ENCODE measurements at regions not wholly inside any gene's neighbourhood (a gene's known extent, or its start where the extent isn't known, plus 50 kb on each side); places are given as distances from the start of the nearest gene placed in this dataset.

DNA sequence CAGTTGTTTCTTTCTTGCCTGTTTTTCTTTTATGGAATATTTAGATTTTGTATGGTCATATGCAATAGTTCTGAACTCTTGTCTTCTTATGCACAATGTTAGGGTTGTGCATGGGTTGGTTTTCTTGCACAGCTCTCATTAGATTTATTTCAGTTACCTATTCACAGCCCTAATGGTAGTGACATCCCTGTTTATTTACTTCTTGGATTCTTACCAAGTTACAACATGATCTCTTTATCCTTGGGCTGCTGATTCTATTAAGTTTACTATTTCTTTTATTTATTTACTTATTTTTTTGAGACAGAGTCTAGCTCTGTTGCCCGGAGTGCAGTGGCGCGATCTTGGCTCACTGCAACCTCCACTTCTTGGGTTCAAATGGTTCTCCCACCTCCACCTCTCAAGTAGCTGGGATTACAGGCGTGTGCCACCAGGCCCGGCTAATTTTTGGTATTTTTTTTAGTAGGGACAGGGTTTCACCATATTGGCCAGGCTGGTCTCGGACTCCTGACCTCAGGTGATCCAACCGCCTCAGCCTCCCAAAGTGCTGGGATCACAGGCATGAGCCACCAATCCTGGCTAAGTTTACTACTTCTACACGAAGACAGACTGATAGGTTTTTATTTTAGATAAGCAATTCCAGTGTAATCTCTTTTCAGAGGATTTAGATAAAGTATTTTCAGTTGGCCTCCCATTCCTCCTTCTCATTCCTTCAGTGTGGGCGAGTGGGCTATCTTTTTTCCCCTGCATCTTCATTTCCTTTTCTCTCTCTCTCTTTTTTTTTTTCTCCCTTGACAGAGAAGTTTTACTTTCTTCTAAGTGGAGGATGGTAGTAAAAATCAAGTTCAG, 395.1 kb upstream of the RGS6 start:
- Histone ChIP-seq H3K27ac (no peak overlapping the region), H3K4me3 (no peak overlapping the region), H3K4me1 (replicated peaks in 1 of 2) (peaks cover 3 to 13% of the 10 kb centered on the region in 2 donors)
- 60 to 100% (median 87%) methylated on average over 2 to 7 of the region's 9 CpGs; no CpG with 5 or more reads in 2 of the 10 experiments for WGBS, 10 experiments
- in situ Hi-C loops (cut with MboI; ENCODE audit: low pct_unique_long_range_greater_than_20kb in 2 of 9, low sequenced_read_pairs in 9 of 9, unreplicated experiment in 9 of 9), result no loop called here
- peak in 1 of 8 experiments; percentile 8 for ATAC-seq (replicated peaks in 6 of 8)

DNA sequence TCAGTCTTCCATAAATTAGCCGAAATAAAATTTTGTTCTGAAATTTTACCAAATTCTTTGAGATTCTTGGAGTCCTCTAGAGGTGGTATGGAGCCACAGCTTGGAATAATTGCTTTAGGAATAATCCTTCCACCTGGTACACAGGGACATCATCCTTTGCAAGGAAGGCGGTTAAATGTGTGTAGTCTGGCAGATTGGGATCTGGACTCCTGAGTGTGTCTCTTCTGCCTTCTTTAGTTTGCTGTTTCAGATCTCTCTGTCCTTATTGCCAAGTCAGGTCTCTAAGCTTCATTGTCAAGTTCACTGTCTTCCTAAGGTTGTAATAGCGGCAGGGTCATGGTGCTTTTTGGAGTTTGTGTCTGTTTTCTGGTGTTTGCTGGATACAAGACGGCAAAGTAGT, 393.9 kb upstream of the RGS6 start:
- Histone ChIP-seq H3K4me3 (no peak overlapping the region), H3K4me1 (replicated peaks in 1 of 2) (peaks cover 3 to 13% of the 10 kb centered on the region in 2 donors), H3K27ac (no peak overlapping the region)
- 0 to 95% (median 87%) methylated on average over 1 to 4 of the region's 4 CpGs for WGBS, 10 experiments
- ATAC-seq (replicated peaks in 6 of 8), result no peak
- in situ Hi-C loops (cut with MboI; ENCODE audit: low pct_unique_long_range_greater_than_20kb in 2 of 9, low sequenced_read_pairs in 9 of 9, unreplicated experiment in 9 of 9), result no loop called here

DNA sequence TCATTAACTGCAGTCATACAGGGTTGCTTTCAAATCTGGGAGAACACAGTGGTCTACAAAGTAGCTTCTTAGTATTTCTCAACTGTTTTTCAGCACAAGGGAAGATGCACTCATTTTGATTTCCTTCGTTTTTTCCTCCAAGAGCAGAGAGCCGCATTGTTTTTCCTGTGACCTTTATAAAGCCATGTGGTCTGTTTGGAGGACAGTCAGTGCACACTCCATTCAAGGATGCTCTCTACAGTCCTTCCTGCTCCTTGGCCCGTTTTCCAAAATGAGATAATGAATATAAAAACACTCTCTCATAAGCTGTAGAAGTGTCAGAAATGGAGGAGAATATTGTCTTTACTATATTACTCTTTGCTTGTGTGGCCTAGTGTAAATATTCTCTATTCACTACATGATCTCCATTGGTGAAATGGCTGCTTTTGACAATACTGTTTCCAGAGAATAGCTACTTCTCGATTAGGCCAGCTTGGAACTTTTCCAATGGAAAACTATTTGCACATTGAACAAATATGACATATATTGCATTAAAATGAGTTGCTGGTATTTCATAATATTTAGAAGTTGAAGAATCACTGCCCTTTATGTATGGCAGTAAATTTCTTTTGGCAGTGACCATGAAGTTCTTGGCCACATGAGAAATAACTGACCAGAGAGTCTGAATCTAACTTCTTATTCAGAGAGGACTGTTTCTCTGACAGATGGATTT, 393.1 kb upstream of the RGS6 start:
- ATAC-seq (replicated peaks in 6 of 8), result no peak
- in situ Hi-C loops (cut with MboI; ENCODE audit: low pct_unique_long_range_greater_than_20kb in 2 of 9, low sequenced_read_pairs in 9 of 9, unreplicated experiment in 9 of 9), result no loop called here
- 0 to 97% (median 87%) methylated on average over 1 to 4 of the region's 4 CpGs for WGBS, 10 experiments
- H3K4me1 ChIP-seq (replicated peaks in 1 of 2), result peaks cover 3 to 13% of the 10 kb centered on the region in 2 donors
- H3K27ac ChIP-seq, result no peak overlapping the region
- H3K4me3 ChIP-seq, result no peak overlapping the region

DNA sequence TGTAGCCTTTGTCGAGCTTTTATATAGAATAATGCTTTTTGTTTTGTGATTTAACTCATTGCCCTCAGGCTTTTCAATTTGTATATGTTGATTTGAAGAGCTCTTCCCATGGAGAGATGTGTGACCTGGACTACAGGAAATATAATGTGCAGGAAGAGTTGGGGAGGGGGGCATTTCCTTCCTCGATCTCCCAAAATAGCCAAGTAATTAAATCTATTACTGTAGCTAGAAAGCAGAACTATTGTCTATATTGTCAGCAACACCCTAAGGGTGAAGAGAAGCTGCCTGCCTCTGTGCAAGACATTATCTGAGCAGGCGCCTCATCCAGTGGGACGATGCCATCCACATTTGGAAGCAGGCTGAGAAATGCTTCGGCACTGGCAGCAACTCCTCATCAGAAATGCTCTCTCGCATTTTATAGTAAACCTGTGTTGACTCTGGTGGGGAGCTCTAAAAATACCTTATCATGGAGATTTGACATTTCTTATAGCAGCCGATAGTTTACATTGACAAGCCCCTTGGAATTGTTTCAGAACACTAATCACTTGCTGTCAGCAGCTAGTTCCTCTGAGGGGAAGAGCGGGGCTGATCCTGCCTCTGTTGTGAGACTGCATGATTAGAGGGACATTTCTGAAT, 392.5 kb upstream of the RGS6 start:
- ATAC-seq (replicated peaks in 6 of 8), result peak in 5 of 8 experiments; percentile 9 to 85 (median 46)
- no peak overlapping the region for H3K27ac ChIP-seq

DNA sequence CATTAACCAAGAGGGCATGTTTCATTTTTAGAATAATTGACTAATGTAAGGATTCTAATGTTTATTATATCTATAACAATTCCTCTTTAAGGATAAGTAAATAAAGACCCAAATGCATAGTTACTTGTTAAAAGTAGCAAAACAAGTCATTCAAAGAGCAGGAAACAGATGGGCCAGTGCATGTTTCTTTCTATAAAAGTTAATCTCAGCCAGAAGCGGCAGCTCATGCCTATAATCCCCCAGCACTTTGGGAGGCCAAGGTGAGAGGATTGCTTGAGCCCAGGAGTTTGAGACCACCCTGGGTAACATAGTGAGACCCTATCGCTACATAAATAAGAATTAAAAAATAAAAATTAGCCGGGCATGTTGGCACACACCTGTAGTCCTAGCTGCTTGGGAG, 391.0 kb upstream of the RGS6 start:
- H3K27ac ChIP-seq, result no peak overlapping the region
- ATAC-seq (replicated peaks in 6 of 8), result no peak
- H3K4me1 ChIP-seq (replicated peaks in 1 of 2), result peaks cover 3 to 13% of the 10 kb centered on the region in 2 donors
- in situ Hi-C loops (cut with MboI; ENCODE audit: low pct_unique_long_range_greater_than_20kb in 2 of 9, low sequenced_read_pairs in 9 of 9, unreplicated experiment in 9 of 9), result no loop called here
- WGBS, 10 experiments, result 87 to 100% (median 97%) methylated on average over 1 to 3 of the region's 3 CpGs; no CpG with 5 or more reads in 4 of the 10 experiments
- H3K4me3 ChIP-seq, result no peak overlapping the region

More for the DNA sequence above, 392.5 kb upstream of the RGS6 start:
- H3K4me1 ChIP-seq (replicated peaks in 1 of 2), result peaks cover 3 to 13% of the 10 kb centered on the region in 2 donors
- in situ Hi-C loops (cut with MboI; ENCODE audit: low pct_unique_long_range_greater_than_20kb in 2 of 9, low sequenced_read_pairs in 9 of 9, unreplicated experiment in 9 of 9), result no loop called here
- WGBS, 10 experiments, result 11 to 82% (median 51%) methylated on average over 1 to 8 of the region's 8 CpGs; no CpG with 5 or more reads in 2 of the 10 experiments
- H3K4me3 ChIP-seq, result no peak overlapping the region

DNA sequence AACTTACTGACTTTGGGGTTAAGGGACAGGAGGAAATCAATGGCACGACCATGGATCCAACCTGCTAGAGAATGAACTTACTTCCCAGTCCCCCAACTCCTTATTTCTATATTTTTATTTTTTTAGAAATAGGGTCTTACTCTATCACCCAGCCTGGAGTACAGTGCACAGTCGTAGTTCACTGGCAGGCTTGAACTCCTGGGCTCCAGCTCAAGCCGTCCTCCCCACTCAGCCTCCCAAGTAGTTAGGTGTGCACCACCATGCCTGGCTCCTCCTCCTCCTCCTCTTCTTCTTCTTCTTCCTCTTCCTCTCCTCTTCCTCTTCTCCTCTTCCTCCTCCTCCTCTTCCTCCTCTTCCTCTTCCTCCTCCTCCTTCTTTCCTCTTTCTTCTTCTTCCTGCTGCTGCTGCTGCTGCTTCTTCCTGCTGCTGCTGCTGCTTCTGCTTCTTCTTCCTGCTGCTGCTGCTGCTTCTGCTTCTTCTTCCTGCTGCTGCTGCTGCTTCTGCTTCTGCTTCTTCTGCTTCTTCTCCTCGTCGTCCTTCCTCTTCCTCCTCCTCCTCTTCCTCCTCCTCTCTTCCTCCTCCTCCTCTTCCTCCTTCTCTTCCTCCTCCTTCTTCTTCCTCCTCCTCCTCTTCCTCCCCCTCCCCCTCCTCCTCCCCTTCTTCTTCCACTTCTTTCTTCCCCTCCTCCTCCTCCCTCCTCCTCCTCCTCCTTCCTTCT, 390.1 kb upstream of the RGS6 start:
- 75 to 100% (median 96%) methylated on average over 1 to 5 of the region's 5 CpGs; no CpG with 5 or more reads in 1 of the 10 experiments for WGBS, 10 experiments
- H3K4me3 ChIP-seq, result no peak overlapping the region
- H3K4me1 ChIP-seq (replicated peaks in 1 of 2), result peaks cover 3 to 13% of the 10 kb centered on the region in 2 donors
- no peak overlapping the region for H3K27ac ChIP-seq
- in situ Hi-C loops (cut with MboI; ENCODE audit: low pct_unique_long_range_greater_than_20kb in 2 of 9, low sequenced_read_pairs in 9 of 9, unreplicated experiment in 9 of 9), result no loop called here
- ATAC-seq (replicated peaks in 6 of 8), result no peak

DNA sequence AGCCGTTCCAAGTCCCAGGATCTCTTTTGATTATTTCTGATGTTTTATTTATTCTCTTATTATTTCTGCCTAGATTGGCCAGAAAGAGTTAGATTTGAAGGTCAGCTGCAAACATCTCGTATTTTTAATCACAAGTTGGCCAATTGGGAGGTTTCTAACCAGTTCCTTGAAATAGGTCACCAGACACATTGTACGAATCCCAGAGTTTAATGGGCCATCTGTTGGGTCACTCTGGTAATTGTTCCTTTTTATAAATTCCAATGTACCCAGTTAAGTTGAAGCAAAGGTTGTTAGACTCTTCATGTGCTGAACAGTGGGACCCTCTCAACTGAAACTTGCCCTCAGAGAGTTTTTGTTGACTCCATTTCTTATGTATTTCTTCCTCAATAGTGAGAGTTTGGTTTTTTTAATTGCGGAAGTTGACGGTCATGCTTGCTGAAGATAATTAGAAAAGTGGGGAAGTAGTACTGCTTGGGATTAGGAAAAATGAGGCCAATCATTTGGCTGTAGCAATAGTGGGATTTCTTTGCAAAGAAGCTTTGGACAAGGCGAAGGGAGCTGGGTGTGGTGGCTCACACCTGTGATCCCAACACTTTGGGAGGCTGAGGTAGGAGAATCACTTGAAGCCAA, 382.7 kb upstream of the RGS6 start:
- in situ Hi-C loops (cut with MboI; ENCODE audit: low pct_unique_long_range_greater_than_20kb in 2 of 9, low sequenced_read_pairs in 9 of 9, unreplicated experiment in 9 of 9), result no loop called here
- Histone ChIP-seq H3K27ac (no peak overlapping the region), H3K4me1 (replicated peaks in 1 of 2) (peaks cover 0 to 3% of the 10 kb centered on the region in 2 donors), H3K4me3 (no peak overlapping the region)
- no peak for ATAC-seq (replicated peaks in 6 of 8)
- 56 to 100% (median 87%) methylated on average over 2 to 6 of the region's 6 CpGs for WGBS, 10 experiments

DNA sequence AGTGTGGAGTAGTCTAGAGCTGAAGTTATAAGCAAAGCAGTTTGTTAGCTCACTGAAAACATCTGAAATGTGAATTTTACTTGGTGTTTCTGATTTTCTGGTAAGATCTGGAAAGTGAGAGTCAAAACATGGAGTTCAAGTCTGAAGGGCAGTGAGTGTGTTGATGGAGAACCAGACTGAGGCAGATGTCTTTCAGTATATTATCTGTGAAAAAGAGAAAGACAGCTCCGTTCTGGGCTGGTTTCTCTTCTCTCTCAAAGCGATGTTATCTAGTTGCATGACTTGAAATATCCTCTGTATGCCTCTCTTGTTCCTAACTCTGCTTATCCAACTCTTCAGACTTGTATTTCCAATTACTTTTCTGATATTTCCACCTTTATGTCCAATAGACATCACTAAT, 381.9 kb upstream of the RGS6 start:
- in situ Hi-C loops (cut with MboI; ENCODE audit: low pct_unique_long_range_greater_than_20kb in 2 of 9, low sequenced_read_pairs in 9 of 9, unreplicated experiment in 9 of 9), result no loop called here
- 75 to 100% (median 92%) methylated on average over 1 to 2 of the region's 2 CpGs; no CpG with 5 or more reads in 1 of the 10 experiments for WGBS, 10 experiments
- no peak for ATAC-seq (replicated peaks in 6 of 8)

DNA sequence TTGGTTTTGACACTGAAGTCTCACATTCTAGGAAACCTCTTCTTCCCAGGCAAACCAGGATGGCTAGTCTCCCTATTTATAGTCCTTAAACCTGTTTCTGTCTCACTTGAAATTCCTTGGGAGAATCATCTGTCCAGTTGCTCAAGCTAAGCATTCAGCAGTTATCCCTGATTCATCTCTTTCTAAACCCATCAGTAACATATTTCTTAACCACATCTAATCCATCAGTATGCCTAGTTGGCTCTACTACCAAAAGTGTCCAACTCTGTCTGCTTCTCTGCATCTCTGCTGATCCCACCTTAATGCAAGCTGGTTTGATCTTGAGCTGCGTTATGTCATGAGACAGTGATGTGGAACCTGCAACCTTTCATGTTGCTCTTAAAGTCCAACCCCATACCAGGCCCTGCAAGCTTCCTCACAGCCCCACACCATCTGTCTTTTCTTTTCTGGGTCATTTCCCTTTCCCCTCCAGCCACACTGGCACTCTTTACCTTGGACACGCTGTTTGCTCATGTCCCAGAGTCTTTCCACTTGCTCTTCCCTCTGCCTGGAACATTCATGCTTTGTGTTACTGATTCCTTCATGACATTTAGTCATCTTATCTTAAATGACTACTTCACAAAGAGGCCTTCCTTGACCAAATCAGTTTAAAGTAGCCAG, 380.8 kb upstream of the RGS6 start:
- Histone ChIP-seq H3K4me3 (no peak overlapping the region), H3K4me1 (replicated peaks in 1 of 2) (peaks cover 0 to 3% of the 10 kb centered on the region in 2 donors), H3K27ac (no peak overlapping the region)
- in situ Hi-C loops (cut with MboI; ENCODE audit: low pct_unique_long_range_greater_than_20kb in 2 of 9, low sequenced_read_pairs in 9 of 9, unreplicated experiment in 9 of 9), result no loop called here
- ATAC-seq (replicated peaks in 6 of 8), result peak in 1 of 8 experiments; percentile 24
- 40 to 100% (median 92%) methylated on average over 1 to 2 of the region's 2 CpGs; no CpG with 5 or more reads in 2 of the 10 experiments for WGBS, 10 experiments

More for the DNA sequence above, 381.9 kb upstream of the RGS6 start:
- peaks cover 0 to 3% of the 10 kb centered on the region in 2 donors for H3K4me1 ChIP-seq (replicated peaks in 1 of 2)
- no peak overlapping the region for H3K4me3 ChIP-seq
- H3K27ac ChIP-seq, result no peak overlapping the region

DNA sequence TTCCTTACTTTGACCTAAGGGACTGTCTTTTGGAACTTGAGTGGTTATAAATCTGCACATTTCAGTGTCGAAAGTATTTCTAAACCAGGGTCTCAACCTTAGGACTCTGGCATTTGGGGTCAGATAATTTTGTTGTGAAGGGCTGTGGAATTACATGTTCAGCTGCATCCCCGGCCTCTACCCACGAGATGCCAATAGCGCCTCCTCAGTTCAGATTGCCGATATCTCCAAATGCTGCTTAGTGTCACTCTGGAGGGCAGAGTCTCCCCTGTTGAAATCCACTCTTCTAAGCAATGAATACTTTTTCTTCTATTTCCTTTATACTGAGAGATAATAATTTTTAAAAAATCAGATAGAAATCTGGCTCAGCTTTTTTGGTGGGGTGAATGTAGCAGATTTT, 379.4 kb upstream of the RGS6 start:
- Histone ChIP-seq H3K4me1 (replicated peaks in 1 of 2) (peaks cover 0 to 3% of the 10 kb centered on the region in 2 donors), H3K4me3 (no peak overlapping the region), H3K27ac (no peak overlapping the region)
- no peak for ATAC-seq (replicated peaks in 6 of 8)
- in situ Hi-C loops (cut with MboI; ENCODE audit: low pct_unique_long_range_greater_than_20kb in 2 of 9, low sequenced_read_pairs in 9 of 9, unreplicated experiment in 9 of 9), result no loop called here
- WGBS, 10 experiments, result 80 to 100% (median 96%) methylated on average over 1 to 5 of the region's 5 CpGs; no CpG with 5 or more reads in 2 of the 10 experiments

DNA sequence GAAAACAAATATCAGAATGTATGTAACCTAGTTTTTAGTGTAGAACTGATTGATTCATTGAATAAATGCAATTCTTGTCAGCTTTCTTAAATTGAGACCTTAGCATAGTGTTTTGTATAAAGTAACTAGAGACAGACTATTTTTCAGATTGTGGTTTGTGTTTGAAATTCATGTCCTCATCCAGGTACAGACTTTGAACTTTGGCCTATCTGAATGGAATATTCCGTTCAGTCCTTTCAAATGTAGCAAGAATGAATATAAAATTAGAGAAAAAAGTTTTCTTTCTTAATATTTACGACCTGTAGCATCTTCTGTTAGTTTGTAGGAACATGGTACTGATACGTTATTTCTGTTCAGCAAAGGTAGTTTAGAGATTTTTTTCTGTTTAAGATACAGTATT, 378.4 kb upstream of the RGS6 start:
- Histone ChIP-seq H3K27ac (no peak overlapping the region), H3K4me3 (no peak overlapping the region), H3K4me1 (replicated peaks in 1 of 2) (peaks cover 0 to 3% of the 10 kb centered on the region in 2 donors)
- 85 to 100% (median 96%) methylated on average over 2 to 3 of the region's 3 CpGs for WGBS, 10 experiments
- no peak for ATAC-seq (replicated peaks in 6 of 8)
- in situ Hi-C loops (cut with MboI; ENCODE audit: low pct_unique_long_range_greater_than_20kb in 2 of 9, low sequenced_read_pairs in 9 of 9, unreplicated experiment in 9 of 9), result no loop called here

DNA sequence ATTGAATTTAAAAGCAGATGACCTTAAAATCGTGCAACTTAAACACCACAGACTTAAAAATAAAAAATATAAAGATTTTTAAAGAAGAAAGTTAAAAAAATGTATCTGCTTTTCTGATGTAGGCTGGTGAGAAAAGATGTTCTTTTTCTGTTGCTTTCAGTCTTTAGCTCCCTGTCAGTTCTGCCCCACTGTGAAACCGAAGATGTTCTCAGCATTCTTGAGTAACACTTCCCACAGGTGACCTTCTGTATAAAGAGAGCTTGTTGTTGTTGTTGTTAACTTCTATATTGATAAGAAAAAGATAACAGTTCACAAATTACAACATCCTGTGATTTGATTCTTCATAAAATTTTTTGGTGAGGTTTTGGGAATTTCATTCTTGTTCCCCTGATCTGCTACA, 377.9 kb upstream of the RGS6 start:
- Histone ChIP-seq H3K4me3 (no peak overlapping the region), H3K27ac (no peak overlapping the region), H3K4me1 (replicated peaks in 1 of 2) (no peaks in the 10 kb centered on the region)
- WGBS, 10 experiments, result 56 to 100% (median 90%) methylated on average over 1 to 2 of the region's 2 CpGs
- in situ Hi-C loops (cut with MboI; ENCODE audit: low pct_unique_long_range_greater_than_20kb in 2 of 9, low sequenced_read_pairs in 9 of 9, unreplicated experiment in 9 of 9), result no loop called here
- no peak for ATAC-seq (replicated peaks in 6 of 8)

All from motor neuron (in vitro differentiated cells).